ENCODE measurements at regions not wholly inside any gene's neighbourhood (a gene's known extent, or its start where the extent isn't known, plus 50 kb on each side); places are given as distances from the start of the nearest gene placed in this dataset.

- TF ChIP-seq EP300 (IDR thresholded peaks at IDR 0.05), result no peak
- TF ChIP-seq POLR2A (IDR thresholded peaks at IDR 0.05), result no peak
- TF ChIP-seq CTCF (IDR thresholded peaks at IDR 0.05), result no peak
- WGBS, 3 donors, result 85 to 100% (median 96%) methylated on average over 2 of the region's 2 CpGs
- no peak for DNase-seq
- Histone ChIP-seq H3K4me3 (no peak overlapping the region), H3K4me1 (ENCODE audit: insufficient read depth) (no peaks in the 10 kb centered on the region), H3K36me3 (no peaks in the 10 kb centered on the region), H3K27me3 (no peaks in the 10 kb centered on the region), H3K27ac (no peak overlapping the region), H3K9me3 (no peaks in the 10 kb centered on the region)
- intact Hi-C loops (cut with DNase I), result no loop called here
These were observed 785.3 kb downstream of the ROBO2 start for GRCh38 chr3:77825001-77825827.

- Histone ChIP-seq H3K4me1 (ENCODE audit: insufficient read depth) (peaks cover 1% of the 10 kb centered on the region), H3K36me3 (no peaks in the 10 kb centered on the region), H3K9me3 (no peaks in the 10 kb centered on the region), H3K4me3 (no peak overlapping the region), H3K27me3 (no peaks in the 10 kb centered on the region), H3K27ac (no peak overlapping the region)
- DNase-seq, result no peak
- 5 to 7% (median 7%) methylated on average over 5 of the region's 5 CpGs for WGBS, 3 donors
- TF ChIP-seq CTCF (IDR thresholded peaks at IDR 0.05) (no peak), POLR2A (IDR thresholded peaks at IDR 0.05) (no peak), EP300 (IDR thresholded peaks at IDR 0.05) (no peak)
- intact Hi-C loops (cut with DNase I), result no loop called here
These were observed 796.0 kb downstream of the ROBO2 start for GRCh38 chr3:77835921-77836320.

- no peak for DNase-seq
- intact Hi-C loops (cut with DNase I), result no loop called here
- Histone ChIP-seq H3K4me1 (ENCODE audit: insufficient read depth) (peaks cover 1% of the 10 kb centered on the region), H3K9me3 (no peaks in the 10 kb centered on the region), H3K27me3 (no peaks in the 10 kb centered on the region), H3K4me3 (no peak overlapping the region), H3K36me3 (no peaks in the 10 kb centered on the region), H3K27ac (no peak overlapping the region)
- no peak for TF ChIP-seq CTCF (IDR thresholded peaks at IDR 0.05)
- TF ChIP-seq POLR2A (IDR thresholded peaks at IDR 0.05), result no peak
- TF ChIP-seq EP300 (IDR thresholded peaks at IDR 0.05), result no peak
- WGBS, 3 donors, result 51 to 57% (median 55%) methylated on average over 5 of the region's 5 CpGs
These were observed 797.6 kb downstream of the ROBO2 start for GRCh38 chr3:77837456-77838025.

GRCh38 chr3:77859156-77859555 lies 819.3 kb downstream of the ROBO2 start:
- no peak for DNase-seq
- intact Hi-C loops (cut with DNase I), result no loop called here
- Histone ChIP-seq H3K9me3 (no peaks in the 10 kb centered on the region), H3K4me1 (ENCODE audit: insufficient read depth) (no peaks in the 10 kb centered on the region), H3K36me3 (no peaks in the 10 kb centered on the region), H3K27me3 (no peaks in the 10 kb centered on the region), H3K27ac (no peak overlapping the region), H3K4me3 (no peak overlapping the region)
- 94 to 96% (median 96%) methylated on average over 3 of the region's 3 CpGs for WGBS, 3 donors
- no peak for TF ChIP-seq CTCF (IDR thresholded peaks at IDR 0.05)
- TF ChIP-seq EP300 (IDR thresholded peaks at IDR 0.05), result no peak
- TF ChIP-seq POLR2A (IDR thresholded peaks at IDR 0.05), result no peak
